Spleen (tissue), 11 donors: ENCODE measurements at regions not wholly inside any gene's neighbourhood (a gene's known extent, or its start where the extent isn't known, plus 50 kb on each side); places are given as distances from the start of the nearest gene placed in this dataset.

Source experiments
- DNase-seq: peaks from one replicate; pipeline ENCODE4 v3.0.0-alpha.2; 2020
- H3K27ac ChIP-seq, 8 donors: fragments of 200-600 bp; sonication (generic) in 7 of 8; 1 replicate in 4 of 8; 2 replicates in 4 of 8; pipeline versions ENCODE4 v1.5.0 to v1.8.0; 2016 to 2021; ENCODE audit warnings: inconsistent platforms in 4 of 8, mild to moderate bottlenecking in 4 of 8, moderate library complexity in 1 of 8
- H3K27me3 ChIP-seq, 7 donors: fragments of 200-600 bp; sonication (generic) in 6 of 7; replicated peaks in 1 of 7; 1 replicate in 4 of 7; 2 replicates in 3 of 7; pipeline versions ENCODE4 v1.5.0 to v1.8.0; 2016 to 2021; ENCODE audit warnings: inconsistent platforms in 3 of 7, mild to moderate bottlenecking in 1 of 7
- H3K36me3 ChIP-seq, 6 donors: fragments of 200-600 bp; sonication (generic) in 5 of 6; 1 replicate in 4 of 6; 2 replicates in 2 of 6; pipeline versions ENCODE4 v1.5.0 to v1.8.0; 2016 to 2021; ENCODE audit warnings: inconsistent platforms in 2 of 6
- H3K4me1 ChIP-seq, 6 donors: fragments of 200-600 bp; sonication (generic) in 5 of 6; 1 replicate in 3 of 6; 2 replicates in 3 of 6; pipeline versions ENCODE4 v1.5.0 to v1.8.0; 2016 to 2021; ENCODE audit warnings: inconsistent platforms in 3 of 6
- H3K4me3 ChIP-seq, 8 donors: fragments of 200-600 bp; sonication (generic) in 7 of 8; 1 replicate in 4 of 8; 2 replicates in 4 of 8; pipeline versions ENCODE4 v1.5.0 to v1.8.0; 2016 to 2021; ENCODE audit warnings: inconsistent platforms in 4 of 8, mild to moderate bottlenecking in 4 of 8, moderate library complexity in 2 of 8
- H3K9me3 ChIP-seq, 8 donors: fragments of 200-600 bp; sonication (generic) in 7 of 8; 1 replicate in 4 of 8; 2 replicates in 4 of 8; pipeline versions ENCODE4 v1.5.0 to v1.8.0; 2016 to 2021; ENCODE audit warnings: inconsistent platforms in 4 of 8
- POLR2A ChIP-seq, 3 donors: fragments of 450-650 bp; IDR thresholded peaks; one replicate each; pipeline ENCODE4 v1.5.1; 2017; ENCODE audit warnings: antibody characterized with exemption in 3 of 3, mild to moderate bottlenecking in 1 of 3
- POLR2AphosphoS5 ChIP-seq, 3 donors: sonication (generic); formaldehyde crosslinking; IDR thresholded peaks; one replicate each; pipeline ENCODE4 v1.5.1; 2017; ENCODE audit warnings: antibody characterized with exemption in 3 of 3
- WGBS, 5 donors: extraction: QIAGEN DNeasy Blood & Tissue Kit in 3 of 5; methylation state at CpG; one replicate each; pipeline versions ENCODE4 v1.1.5 to v1.1.7; 2013 to 2018; 5-methylcytosine and 5-hydroxymethylcytosine counted together
- intact Hi-C: fragments of 100-400 bp; cut with DNase I; formaldehyde crosslinking; loops from one replicate; pipeline ENCODE4 v1.15.0; 2023; ENCODE audit warnings: low total_unique reads
- TF ChIP-seq, protein P1 (sequence below), 11 experiments: fragments of 200-600 bp in 7 of 11; fragments of 450-650 bp in 4 of 11; sonication (generic) in 4 of 11; IDR thresholded peaks in 8 of 11; conservative IDR thresholded peaks in 3 of 11; 1 replicate in 7 of 11; 2 replicates in 4 of 11; pipeline versions ENCODE4 v1.4.0 to v1.8.0; 2016 to 2021; ENCODE audit warnings: antibody characterized with exemption in 11 of 11, inconsistent platforms in 4 of 11, mild to moderate bottlenecking in 1 of 11
- donor health status: healthy with polysubstance abuse.
- donor health status: DM: no; HTN: no; CAD: no; lungs with moderate emphysema.
- donor health status: DM: no; HTN: no; CAD: no.
- donor health status: Bipolar disorder and iron deficiency.
- donor health status: healthy.
- donor health status: DM: no; HTN: no; CAD: no.
- donor health status: DM: yes; HTN: yes; CAD: no.

- no peak for DNase-seq
- intact Hi-C loops: no loop called here
- Histone ChIP-seq H3K27ac (no peak overlapping the region), H3K4me3 (no peak overlapping the region), H3K4me1 (no peaks in the 10 kb centered on the region), H3K27me3 (no peaks in the 10 kb centered on the region), H3K9me3 (peaks cover 0 to 9% (median 0%) of the 10 kb centered on the region in 8 donors), H3K36me3 (no peaks in the 10 kb centered on the region)
- TF ChIP-seq POLR2A (IDR thresholded peaks at IDR 0.05) (no peak), POLR2AphosphoS5 (IDR thresholded peaks at IDR 0.05) (no peak)
- TF ChIP-seq, protein P1, sequence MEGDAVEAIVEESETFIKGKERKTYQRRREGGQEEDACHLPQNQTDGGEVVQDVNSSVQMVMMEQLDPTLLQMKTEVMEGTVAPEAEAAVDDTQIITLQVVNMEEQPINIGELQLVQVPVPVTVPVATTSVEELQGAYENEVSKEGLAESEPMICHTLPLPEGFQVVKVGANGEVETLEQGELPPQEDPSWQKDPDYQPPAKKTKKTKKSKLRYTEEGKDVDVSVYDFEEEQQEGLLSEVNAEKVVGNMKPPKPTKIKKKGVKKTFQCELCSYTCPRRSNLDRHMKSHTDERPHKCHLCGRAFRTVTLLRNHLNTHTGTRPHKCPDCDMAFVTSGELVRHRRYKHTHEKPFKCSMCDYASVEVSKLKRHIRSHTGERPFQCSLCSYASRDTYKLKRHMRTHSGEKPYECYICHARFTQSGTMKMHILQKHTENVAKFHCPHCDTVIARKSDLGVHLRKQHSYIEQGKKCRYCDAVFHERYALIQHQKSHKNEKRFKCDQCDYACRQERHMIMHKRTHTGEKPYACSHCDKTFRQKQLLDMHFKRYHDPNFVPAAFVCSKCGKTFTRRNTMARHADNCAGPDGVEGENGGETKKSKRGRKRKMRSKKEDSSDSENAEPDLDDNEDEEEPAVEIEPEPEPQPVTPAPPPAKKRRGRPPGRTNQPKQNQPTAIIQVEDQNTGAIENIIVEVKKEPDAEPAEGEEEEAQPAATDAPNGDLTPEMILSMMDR (IDR thresholded peaks at IDR 0.05 in 8 of 11, conservative IDR thresholded peaks at IDR 0.05 in 3 of 11): no peak
- WGBS, 5 donors: 69 to 89% (median 84%) methylated on average over 2 of the region's 2 CpGs
Measured at GRCh38 chr6:48412656-48413055, 301.7 kb upstream of the PTCHD4 start.

- no peaks in the 10 kb centered on the region for H3K27me3 ChIP-seq
- TF ChIP-seq POLR2AphosphoS5 (IDR thresholded peaks at IDR 0.05): no peak
- no peak for TF ChIP-seq POLR2A (IDR thresholded peaks at IDR 0.05)
- TF ChIP-seq, protein P1 (IDR thresholded peaks at IDR 0.05 in 8 of 11, conservative IDR thresholded peaks at IDR 0.05 in 3 of 11): no peak
- no peak for DNase-seq
- no peak overlapping the region for H3K27ac ChIP-seq
- intact Hi-C loops: no loop called here
- no peaks in the 10 kb centered on the region for H3K4me1 ChIP-seq
- no peaks in the 10 kb centered on the region for H3K36me3 ChIP-seq
- WGBS, 5 donors: 57 to 76% (median 68%) methylated on average over 1 of the region's 1 CpG
- H3K9me3 ChIP-seq: peaks cover 0 to 42% (median 28%) of the 10 kb centered on the region in 8 donors
- H3K4me3 ChIP-seq: no peak overlapping the region
Measured at GRCh38 chr6:48404927-48405326, 293.9 kb upstream of the PTCHD4 start.

DNA sequence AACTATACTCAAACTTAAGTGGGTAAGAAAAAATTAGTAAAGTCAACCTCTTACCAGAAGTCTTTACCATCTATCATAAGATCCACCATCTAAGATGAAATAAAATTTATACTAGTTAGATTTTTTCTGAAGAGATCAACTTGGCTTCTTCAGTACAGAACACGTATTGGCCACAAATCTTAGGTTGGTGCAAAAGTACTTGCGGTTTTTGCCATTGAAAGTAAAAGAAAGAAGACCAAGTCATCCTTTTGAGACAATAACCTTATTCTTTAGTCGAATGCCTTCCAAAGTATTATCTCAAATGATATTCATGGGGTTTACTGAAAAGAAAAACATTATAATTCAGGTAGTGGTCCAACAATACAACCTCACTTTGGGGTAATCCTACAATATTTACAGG is 292.6 kb upstream of the PTCHD4 start:
- no peak overlapping the region for H3K4me3 ChIP-seq
- no peaks in the 10 kb centered on the region for H3K27me3 ChIP-seq
- no peak for DNase-seq
- no peak for TF ChIP-seq POLR2A (IDR thresholded peaks at IDR 0.05)
- TF ChIP-seq, protein P1 (IDR thresholded peaks at IDR 0.05 in 8 of 11, conservative IDR thresholded peaks at IDR 0.05 in 3 of 11): no peak
- TF ChIP-seq POLR2AphosphoS5 (IDR thresholded peaks at IDR 0.05): no peak
- H3K27ac ChIP-seq: no peak overlapping the region
- intact Hi-C loops: no loop called here
- H3K9me3 ChIP-seq: peaks cover 0 to 42% (median 29%) of the 10 kb centered on the region in 8 donors
- no peaks in the 10 kb centered on the region for H3K36me3 ChIP-seq
- 82 to 89% (median 85%) methylated on average over 3 of the region's 3 CpGs for WGBS, 5 donors
- no peaks in the 10 kb centered on the region for H3K4me1 ChIP-seq

DNA sequence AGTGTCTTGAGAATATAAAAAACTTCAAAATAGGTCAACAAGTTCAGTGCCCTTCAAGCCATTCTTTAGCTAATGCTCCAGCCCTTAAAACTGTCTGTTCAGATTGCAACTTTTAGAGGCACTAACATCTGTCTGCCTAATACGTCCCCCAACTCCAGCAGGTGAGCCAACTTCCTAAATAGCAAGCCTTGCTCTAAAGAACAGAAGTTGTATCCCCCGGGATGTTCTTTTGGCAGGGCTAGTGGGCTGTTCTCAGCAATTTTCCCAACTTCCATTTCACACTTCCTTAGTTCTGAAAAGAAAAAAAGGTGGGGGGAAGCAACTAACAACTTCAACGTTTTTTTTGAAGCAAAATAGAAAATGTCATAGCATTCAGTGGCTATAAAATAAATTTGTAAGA is 290.0 kb upstream of the PTCHD4 start:
- Histone ChIP-seq H3K9me3 (peaks cover 0 to 36% (median 27%) of the 10 kb centered on the region in 8 donors), H3K27me3 (no peaks in the 10 kb centered on the region), H3K4me3 (no peak overlapping the region), H3K27ac (no peak overlapping the region), H3K4me1 (no peaks in the 10 kb centered on the region), H3K36me3 (no peaks in the 10 kb centered on the region)
- TF ChIP-seq POLR2A (IDR thresholded peaks at IDR 0.05) (no peak), POLR2AphosphoS5 (IDR thresholded peaks at IDR 0.05) (no peak)
- TF ChIP-seq, protein P1 (IDR thresholded peaks at IDR 0.05 in 8 of 11, conservative IDR thresholded peaks at IDR 0.05 in 3 of 11): no peak
- intact Hi-C loops: no loop called here
- no peak for DNase-seq
- WGBS, 5 donors: 51 to 65% (median 55%) methylated on average over 3 of the region's 3 CpGs
